A673 (cell line): ENCODE measurements at regions not wholly inside any gene's neighbourhood (a gene's known extent, or its start where the extent isn't known, plus 50 kb on each side); places are given as distances from the start of the nearest gene placed in this dataset.

Experiments
- BruUV-seq: library from RNA; stranded (reverse); fragments of 400-500 nt; replicated peaks from 2 replicates; lab custom pipeline; 2021; lab: Mats Ljungman, UMichigan
- CTCF ChIA-PET: fragments of 300-600 bp; sonication (Branson Sonifier 250); formaldehyde crosslinking; loops from one replicate; lab custom pipeline; 2022; ENCODE audit warnings: antibody characterized with exemption; lab: Charles Lee
- POLR2A ChIA-PET: fragments of 300-600 bp; sonication (Branson Sonifier 250); formaldehyde crosslinking; loops from one replicate; lab custom pipeline; 2022; ENCODE audit warnings: antibody characterized with exemption; ENCODE audit not compliant: low non-redundant PET; lab: Charles Lee
- DNase-seq: peaks from one replicate; pipeline ENCODE4 v3.0.0-alpha.2; 2015; ENCODE audit warnings: low spot score
- H3K27ac ChIP-seq: fragments of 200-600 bp; sonication (generic); 2 replicates; pipeline ENCODE4 v1.5.1; 2016; ENCODE audit warnings: mixed run types, low read depth, mild to moderate bottlenecking, mixed read lengths, antibody characterized with exemption, low read length; ENCODE audit not compliant: poor library complexity, severe bottlenecking
- H3K27me3 ChIP-seq: fragments of 200-600 bp; sonication (generic); replicated peaks from 2 replicates; pipeline ENCODE4 v1.6.1; 2017; ENCODE audit warnings: mixed run types, low read depth, mild to moderate bottlenecking, mixed read lengths, antibody characterized with exemption, low read length; ENCODE audit not compliant: insufficient read depth, poor library complexity
- H3K36me3 ChIP-seq: fragments of 200-600 bp; sonication (generic); 2 replicates; pipeline ENCODE4 v1.6.1; 2016; ENCODE audit warnings: mixed run types, mild to moderate bottlenecking, mixed read lengths, antibody characterized with exemption, low read length; ENCODE audit not compliant: insufficient read depth, poor library complexity, severe bottlenecking
- H3K4me1 ChIP-seq: fragments of 200-600 bp; sonication (generic); 2 replicates; pipeline ENCODE4 v1.6.1; 2017; ENCODE audit warnings: mixed run types, mild to moderate bottlenecking, mixed read lengths, antibody characterized with exemption, low read length; ENCODE audit not compliant: insufficient read depth, poor library complexity, severe bottlenecking
- H3K4me3 ChIP-seq: fragments of 200-600 bp; sonication (generic); 2 replicates; pipeline ENCODE4 v1.5.1; 2016; ENCODE audit warnings: low read depth, mixed run types, mild to moderate bottlenecking, mixed read lengths, low read length; ENCODE audit not compliant: poor library complexity, severe bottlenecking
- H3K9me3 ChIP-seq: fragments of 200-600 bp; sonication (generic); 2 replicates; pipeline ENCODE4 v1.6.1; 2016; ENCODE audit warnings: mixed run types, low read depth, mild to moderate bottlenecking, mixed read lengths, antibody characterized with exemption, low read length; ENCODE audit not compliant: poor library complexity, severe bottlenecking
- CTCF ChIP-seq: fragments of 300-800, 200-600 bp; sonication (generic); conservative IDR thresholded peaks from 2 replicates; pipeline ENCODE4 v1.5.1; 2017; ENCODE audit warnings: low read depth, mild to moderate bottlenecking, antibody characterized with exemption, low read length, moderate library complexity, mixed read lengths
- EZH2 ChIP-seq: fragments of 200-600 bp; sonication (generic); IDR thresholded peaks from 2 replicates; pipeline ENCODE4 v1.6.1; 2017; ENCODE audit warnings: borderline replicate concordance, low read depth, mild to moderate bottlenecking, mixed read lengths, antibody characterized with exemption, low read length; ENCODE audit not compliant: poor library complexity, severe bottlenecking
- intact Hi-C: fragments of 100-400 bp; cut with micrococcal nuclease; formaldehyde crosslinking; loops from one replicate; pipeline ENCODE4 v1.10.0; 2022; ENCODE audit not compliant: unreplicated experiment

DNA sequence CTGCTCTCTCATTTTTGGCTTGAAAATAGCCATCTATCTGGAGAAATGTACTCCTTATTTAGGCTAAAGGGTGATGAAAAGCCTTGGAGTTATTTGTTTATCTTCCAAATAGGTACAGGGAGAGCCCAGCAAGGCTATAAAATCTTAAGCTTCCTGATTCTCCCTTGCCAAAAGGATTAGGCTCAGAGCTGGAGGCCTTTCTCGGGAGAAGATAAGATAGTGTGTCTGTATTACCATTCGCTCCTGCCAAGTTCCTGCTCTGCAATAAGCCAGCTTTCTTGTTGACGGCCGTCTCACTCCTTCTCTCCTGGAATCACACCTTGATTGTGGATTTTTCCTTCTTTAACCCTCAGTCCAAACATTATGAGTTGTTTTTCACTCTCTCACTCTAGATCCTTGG lies 171.8 kb upstream of the TTC29 start:
- POLR2A ChIA-PET, result no interaction called here
- H3K4me3 ChIP-seq, result no peak overlapping the region
- no peaks in the 10 kb centered on the region for H3K36me3 ChIP-seq
- TF ChIP-seq CTCF (no peak), EZH2 (no peak)
- no peaks in the 10 kb centered on the region for H3K4me1 ChIP-seq
- intact Hi-C loops, result no loop called here
- BruUV-seq, result no TSS peak
- H3K27ac ChIP-seq, result no peak overlapping the region
- no peak for DNase-seq
- CTCF ChIA-PET, result no interaction called here
- no peaks in the 10 kb centered on the region for H3K9me3 ChIP-seq
- H3K27me3 ChIP-seq, result no peaks in the 10 kb centered on the region

- H3K27me3 ChIP-seq, result no peaks in the 10 kb centered on the region
- TF ChIP-seq EZH2 (no peak), CTCF (no peak)
- no peaks in the 10 kb centered on the region for H3K36me3 ChIP-seq
- H3K9me3 ChIP-seq, result no peaks in the 10 kb centered on the region
- H3K27ac ChIP-seq, result no peak overlapping the region
- intact Hi-C loops, result no loop called here
- BruUV-seq, result no TSS peak
- ChIA-PET CTCF (no interaction called here), POLR2A (no interaction called here)
- no peak for DNase-seq
- no peaks in the 10 kb centered on the region for H3K4me1 ChIP-seq
- no peak overlapping the region for H3K4me3 ChIP-seq
These were observed 172.9 kb upstream of the TTC29 start for GRCh38 chr4:147118528-147118927.

DNA sequence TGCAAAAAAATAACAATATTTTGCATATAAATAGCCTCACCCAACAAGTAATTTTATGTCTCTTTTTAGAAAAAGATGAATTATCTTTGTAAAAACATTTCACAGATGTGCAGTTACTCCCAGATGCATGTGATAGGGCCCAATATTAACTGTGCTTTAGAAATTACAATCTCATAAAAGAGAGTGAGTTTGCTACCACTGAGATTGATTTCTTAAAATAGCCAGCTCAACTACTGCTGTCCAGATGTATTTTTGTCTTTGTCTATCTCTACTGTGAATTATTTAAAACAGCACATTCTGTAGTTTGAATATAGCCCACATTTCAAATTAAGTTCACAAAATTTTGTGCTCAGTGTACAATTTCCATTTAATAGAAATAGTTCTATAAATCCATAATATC lies 177.0 kb upstream of the TTC29 start:
- TF ChIP-seq CTCF, result no peak
- no peak for TF ChIP-seq EZH2
- no peak overlapping the region for H3K4me3 ChIP-seq
- no peaks in the 10 kb centered on the region for H3K4me1 ChIP-seq
- CTCF ChIA-PET, result no interaction called here
- BruUV-seq, result no TSS peak
- no peak for DNase-seq
- no peaks in the 10 kb centered on the region for H3K36me3 ChIP-seq
- no peak overlapping the region for H3K27ac ChIP-seq
- POLR2A ChIA-PET, result no interaction called here
- no peaks in the 10 kb centered on the region for H3K9me3 ChIP-seq
- H3K27me3 ChIP-seq, result no peaks in the 10 kb centered on the region
- intact Hi-C loops, result no loop called here
